ENCODE measurements at regions not wholly inside any gene's neighbourhood (a gene's known extent, or its start where the extent isn't known, plus 50 kb on each side); places are given as distances from the start of the nearest gene placed in this dataset.

- DNase-seq (ENCODE audit: low read depth in 4 of 4, low spot score in 3 of 4) = no peak
These were observed 930.5 kb downstream of the ADGRL3 start for GRCh38 chr4:62130637-62131036.

- DNase-seq (ENCODE audit: low read depth in 4 of 4, low spot score in 3 of 4) = no peak
These were observed 930.1 kb downstream of the ADGRL3 start for GRCh38 chr4:62130230-62130629.

Measured in left renal pelvis (tissue), 4 donors.